ENCODE measurements at regions not wholly inside any gene's neighbourhood (a gene's known extent, or its start where the extent isn't known, plus 50 kb on each side); places are given as distances from the start of the nearest gene placed in this dataset.

DNA sequence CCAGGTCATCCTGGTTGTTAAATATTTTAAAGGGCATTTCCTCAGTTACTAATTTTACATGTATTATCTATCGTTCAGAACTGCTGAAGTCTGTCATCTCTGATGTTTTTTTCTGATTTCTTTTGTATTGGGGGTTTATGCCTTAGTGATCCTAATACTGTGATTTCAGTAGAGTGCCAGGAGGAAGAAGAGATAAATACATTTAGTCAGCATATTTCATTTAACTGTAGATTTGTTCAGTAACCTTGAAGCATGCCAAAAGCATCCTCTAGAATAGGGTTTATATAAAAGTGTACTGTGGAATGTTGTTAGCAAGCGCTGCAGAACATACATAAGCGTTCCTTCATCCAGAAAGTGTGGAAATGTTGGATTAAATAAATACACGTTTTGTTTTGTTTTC, 342.3 kb upstream of the DPPA4 start:
- Histone ChIP-seq H3K27ac (ENCODE audit: low read depth, low read length, poor library complexity, severe bottlenecking) (no peak overlapping the region), H3K36me3 (ENCODE audit: insufficient read depth, low read length, poor library complexity, severe bottlenecking) (no peaks in the 10 kb centered on the region), H3K27me3 (replicated peaks; ENCODE audit: insufficient read depth, low read depth, low read length, poor library complexity) (no peaks in the 10 kb centered on the region), H3K4me3 (ENCODE audit: low read depth, low read length, poor library complexity, severe bottlenecking) (no peak overlapping the region), H3K4me1 (ENCODE audit: insufficient read depth, low read length, poor library complexity, severe bottlenecking) (no peaks in the 10 kb centered on the region), H3K9me3 (ENCODE audit: low read depth, low read length, poor library complexity, severe bottlenecking) (no peaks in the 10 kb centered on the region)
- DNase-seq (ENCODE audit: low spot score): no peak
- ChIA-PET CTCF (no interaction called here), POLR2A (ENCODE audit: low non-redundant PET) (no interaction called here)
- no TSS peak for BruUV-seq (replicated peaks)
- intact Hi-C loops (cut with micrococcal nuclease; ENCODE audit: unreplicated experiment): no loop called here
- TF ChIP-seq EZH2 (IDR thresholded peaks at IDR 0.05; ENCODE audit: borderline replicate concordance, low read depth, low read length, poor library complexity, severe bottlenecking): no peak
- TF ChIP-seq, protein P1, sequence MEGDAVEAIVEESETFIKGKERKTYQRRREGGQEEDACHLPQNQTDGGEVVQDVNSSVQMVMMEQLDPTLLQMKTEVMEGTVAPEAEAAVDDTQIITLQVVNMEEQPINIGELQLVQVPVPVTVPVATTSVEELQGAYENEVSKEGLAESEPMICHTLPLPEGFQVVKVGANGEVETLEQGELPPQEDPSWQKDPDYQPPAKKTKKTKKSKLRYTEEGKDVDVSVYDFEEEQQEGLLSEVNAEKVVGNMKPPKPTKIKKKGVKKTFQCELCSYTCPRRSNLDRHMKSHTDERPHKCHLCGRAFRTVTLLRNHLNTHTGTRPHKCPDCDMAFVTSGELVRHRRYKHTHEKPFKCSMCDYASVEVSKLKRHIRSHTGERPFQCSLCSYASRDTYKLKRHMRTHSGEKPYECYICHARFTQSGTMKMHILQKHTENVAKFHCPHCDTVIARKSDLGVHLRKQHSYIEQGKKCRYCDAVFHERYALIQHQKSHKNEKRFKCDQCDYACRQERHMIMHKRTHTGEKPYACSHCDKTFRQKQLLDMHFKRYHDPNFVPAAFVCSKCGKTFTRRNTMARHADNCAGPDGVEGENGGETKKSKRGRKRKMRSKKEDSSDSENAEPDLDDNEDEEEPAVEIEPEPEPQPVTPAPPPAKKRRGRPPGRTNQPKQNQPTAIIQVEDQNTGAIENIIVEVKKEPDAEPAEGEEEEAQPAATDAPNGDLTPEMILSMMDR (conservative IDR thresholded peaks at IDR 0.05; ENCODE audit: low read depth, low read length): no peak

DNA sequence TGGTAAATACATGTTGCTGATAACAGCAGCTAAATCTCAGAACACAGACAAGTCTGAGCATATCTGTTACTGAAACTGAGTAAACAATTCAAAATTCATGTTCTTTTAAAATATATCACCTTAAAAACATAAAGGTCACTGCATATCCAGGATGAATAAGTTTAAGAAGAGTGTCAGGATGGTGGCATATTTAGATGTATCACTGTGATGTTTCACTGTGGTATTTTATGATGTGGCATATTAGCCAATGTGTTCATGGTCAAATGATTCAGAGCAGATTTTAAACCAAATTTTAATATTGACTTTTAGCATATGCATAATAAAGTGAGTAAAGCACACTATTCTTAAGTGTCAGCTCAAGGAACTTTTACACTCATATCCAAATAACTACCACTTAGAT, 346.4 kb upstream of the DPPA4 start:
- BruUV-seq (replicated peaks): no TSS peak
- Histone ChIP-seq H3K9me3 (ENCODE audit: low read depth, low read length, poor library complexity, severe bottlenecking) (no peaks in the 10 kb centered on the region), H3K27me3 (replicated peaks; ENCODE audit: insufficient read depth, low read depth, low read length, poor library complexity) (no peaks in the 10 kb centered on the region), H3K27ac (ENCODE audit: low read depth, low read length, poor library complexity, severe bottlenecking) (no peak overlapping the region), H3K36me3 (ENCODE audit: insufficient read depth, low read length, poor library complexity, severe bottlenecking) (no peaks in the 10 kb centered on the region), H3K4me3 (ENCODE audit: low read depth, low read length, poor library complexity, severe bottlenecking) (no peak overlapping the region), H3K4me1 (ENCODE audit: insufficient read depth, low read length, poor library complexity, severe bottlenecking) (no peaks in the 10 kb centered on the region)
- no peak for DNase-seq (ENCODE audit: low spot score)
- TF ChIP-seq EZH2 (IDR thresholded peaks at IDR 0.05; ENCODE audit: borderline replicate concordance, low read depth, low read length, poor library complexity, severe bottlenecking): no peak
- ChIA-PET POLR2A (ENCODE audit: low non-redundant PET) (no interaction called here), CTCF (no interaction called here)
- intact Hi-C loops (cut with micrococcal nuclease; ENCODE audit: unreplicated experiment): no loop called here

DNA sequence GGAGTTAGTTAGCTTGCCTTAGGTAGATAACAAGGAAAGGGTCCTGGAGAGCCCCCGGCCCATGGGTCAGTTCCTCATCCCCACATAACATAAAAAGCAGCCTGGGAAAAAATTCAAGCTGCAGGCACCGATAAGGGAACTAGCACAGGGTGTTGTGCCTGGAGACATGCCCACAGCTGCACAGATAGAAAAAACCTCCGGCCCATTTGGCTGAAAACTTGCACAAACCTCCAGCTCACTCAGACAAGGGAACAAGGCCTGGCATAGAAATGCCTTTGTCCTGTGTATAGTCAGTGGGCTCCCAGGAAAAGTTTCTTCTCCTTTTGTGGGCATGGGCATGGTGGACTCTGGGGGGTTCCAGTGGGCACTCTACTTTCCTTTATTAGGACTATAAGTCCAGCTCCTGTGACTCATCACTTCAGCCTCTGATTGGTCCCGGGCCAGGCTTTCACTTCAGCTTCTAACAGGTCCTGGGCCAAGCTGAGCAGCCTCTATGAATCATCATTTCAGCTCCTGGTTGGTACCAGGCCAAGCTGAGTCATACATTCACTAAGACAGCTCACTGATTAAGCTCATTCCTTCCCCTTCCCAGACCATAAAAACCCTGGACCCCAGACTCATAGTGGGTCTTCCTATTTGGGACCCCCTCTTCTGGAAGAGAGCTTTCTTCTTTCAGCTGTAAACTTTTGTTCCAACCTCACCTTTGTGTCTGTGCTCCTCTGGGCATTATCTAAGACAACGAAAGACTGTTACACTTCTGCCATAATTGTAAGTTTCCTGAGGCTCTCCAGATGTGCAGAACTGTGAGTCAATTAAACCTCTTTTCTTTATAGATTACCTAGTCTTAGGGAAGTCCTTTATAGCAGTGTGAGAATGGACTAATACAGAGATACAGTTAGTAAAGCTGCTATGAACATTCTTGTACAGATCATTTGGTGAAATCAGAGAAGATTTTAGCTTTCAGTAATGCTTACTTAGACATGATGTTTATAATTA, 348.0 kb upstream of the DPPA4 start:
- Histone ChIP-seq H3K9me3 (ENCODE audit: low read depth, low read length, poor library complexity, severe bottlenecking) (no peaks in the 10 kb centered on the region), H3K36me3 (ENCODE audit: insufficient read depth, low read length, poor library complexity, severe bottlenecking) (no peaks in the 10 kb centered on the region), H3K4me1 (ENCODE audit: insufficient read depth, low read length, poor library complexity, severe bottlenecking) (no peaks in the 10 kb centered on the region), H3K27me3 (replicated peaks; ENCODE audit: insufficient read depth, low read depth, low read length, poor library complexity) (no peaks in the 10 kb centered on the region), H3K4me3 (ENCODE audit: low read depth, low read length, poor library complexity, severe bottlenecking) (no peak overlapping the region), H3K27ac (ENCODE audit: low read depth, low read length, poor library complexity, severe bottlenecking) (no peak overlapping the region)
- ChIA-PET POLR2A (ENCODE audit: low non-redundant PET) (no interaction called here), CTCF (no interaction called here)
- DNase-seq (ENCODE audit: low spot score): peak; percentile 45
- no TSS peak for BruUV-seq (replicated peaks)
- intact Hi-C loops (cut with micrococcal nuclease; ENCODE audit: unreplicated experiment): no loop called here
- TF ChIP-seq, protein P1 (conservative IDR thresholded peaks at IDR 0.05; ENCODE audit: low read depth, low read length): no peak
- TF ChIP-seq EZH2 (IDR thresholded peaks at IDR 0.05; ENCODE audit: borderline replicate concordance, low read depth, low read length, poor library complexity, severe bottlenecking): no peak

All from A673 (cell line).